A673 (cell line): ENCODE measurements at regions not wholly inside any gene's neighbourhood (a gene's known extent, or its start where the extent isn't known, plus 50 kb on each side); places are given as distances from the start of the nearest gene placed in this dataset.

Source experiments
- BruUV-seq: library from RNA; stranded (reverse); fragments of 400-500 nt; replicated peaks from 2 replicates; lab custom pipeline; 2021; lab: Mats Ljungman, UMichigan
- CTCF ChIA-PET: fragments of 300-600 bp; sonication (Branson Sonifier 250); formaldehyde crosslinking; loops from one replicate; lab custom pipeline; 2022; ENCODE audit warnings: antibody characterized with exemption; lab: Charles Lee
- POLR2A ChIA-PET: fragments of 300-600 bp; sonication (Branson Sonifier 250); formaldehyde crosslinking; loops from one replicate; lab custom pipeline; 2022; ENCODE audit warnings: antibody characterized with exemption; ENCODE audit not compliant: low non-redundant PET; lab: Charles Lee
- DNase-seq: peaks from one replicate; pipeline ENCODE4 v3.0.0-alpha.2; 2015; ENCODE audit warnings: low spot score
- H3K27ac ChIP-seq: fragments of 200-600 bp; sonication (generic); 2 replicates; pipeline ENCODE4 v1.5.1; 2016; ENCODE audit warnings: mixed run types, low read depth, mild to moderate bottlenecking, mixed read lengths, antibody characterized with exemption, low read length; ENCODE audit not compliant: poor library complexity, severe bottlenecking
- H3K27me3 ChIP-seq: fragments of 200-600 bp; sonication (generic); replicated peaks from 2 replicates; pipeline ENCODE4 v1.6.1; 2017; ENCODE audit warnings: mixed run types, low read depth, mild to moderate bottlenecking, mixed read lengths, antibody characterized with exemption, low read length; ENCODE audit not compliant: insufficient read depth, poor library complexity
- H3K36me3 ChIP-seq: fragments of 200-600 bp; sonication (generic); 2 replicates; pipeline ENCODE4 v1.6.1; 2016; ENCODE audit warnings: mixed run types, mild to moderate bottlenecking, mixed read lengths, antibody characterized with exemption, low read length; ENCODE audit not compliant: insufficient read depth, poor library complexity, severe bottlenecking
- H3K4me1 ChIP-seq: fragments of 200-600 bp; sonication (generic); 2 replicates; pipeline ENCODE4 v1.6.1; 2017; ENCODE audit warnings: mixed run types, mild to moderate bottlenecking, mixed read lengths, antibody characterized with exemption, low read length; ENCODE audit not compliant: insufficient read depth, poor library complexity, severe bottlenecking
- H3K4me3 ChIP-seq: fragments of 200-600 bp; sonication (generic); 2 replicates; pipeline ENCODE4 v1.5.1; 2016; ENCODE audit warnings: low read depth, mixed run types, mild to moderate bottlenecking, mixed read lengths, low read length; ENCODE audit not compliant: poor library complexity, severe bottlenecking
- H3K9me3 ChIP-seq: fragments of 200-600 bp; sonication (generic); 2 replicates; pipeline ENCODE4 v1.6.1; 2016; ENCODE audit warnings: mixed run types, low read depth, mild to moderate bottlenecking, mixed read lengths, antibody characterized with exemption, low read length; ENCODE audit not compliant: poor library complexity, severe bottlenecking
- EZH2 ChIP-seq: fragments of 200-600 bp; sonication (generic); IDR thresholded peaks from 2 replicates; pipeline ENCODE4 v1.6.1; 2017; ENCODE audit warnings: borderline replicate concordance, low read depth, mild to moderate bottlenecking, mixed read lengths, antibody characterized with exemption, low read length; ENCODE audit not compliant: poor library complexity, severe bottlenecking
- intact Hi-C: fragments of 100-400 bp; cut with micrococcal nuclease; formaldehyde crosslinking; loops from one replicate; pipeline ENCODE4 v1.10.0; 2022; ENCODE audit not compliant: unreplicated experiment
- TF ChIP-seq, protein P1 (sequence below): fragments of 300-800, 200-600 bp; sonication (generic); conservative IDR thresholded peaks from 2 replicates; pipeline ENCODE4 v1.5.1; 2017; ENCODE audit warnings: low read depth, mild to moderate bottlenecking, antibody characterized with exemption, low read length, moderate library complexity, mixed read lengths

GRCh38 chr2:21422724-21423522 lies 299.2 kb downstream of the TDRD15 start:
- DNase-seq = no peak
- H3K27me3 ChIP-seq = peaks cover 18% of the 10 kb centered on the region
- POLR2A ChIA-PET = no interaction called here
- no peaks in the 10 kb centered on the region for H3K36me3 ChIP-seq
- no peak for TF ChIP-seq EZH2
- TF ChIP-seq, protein P1, sequence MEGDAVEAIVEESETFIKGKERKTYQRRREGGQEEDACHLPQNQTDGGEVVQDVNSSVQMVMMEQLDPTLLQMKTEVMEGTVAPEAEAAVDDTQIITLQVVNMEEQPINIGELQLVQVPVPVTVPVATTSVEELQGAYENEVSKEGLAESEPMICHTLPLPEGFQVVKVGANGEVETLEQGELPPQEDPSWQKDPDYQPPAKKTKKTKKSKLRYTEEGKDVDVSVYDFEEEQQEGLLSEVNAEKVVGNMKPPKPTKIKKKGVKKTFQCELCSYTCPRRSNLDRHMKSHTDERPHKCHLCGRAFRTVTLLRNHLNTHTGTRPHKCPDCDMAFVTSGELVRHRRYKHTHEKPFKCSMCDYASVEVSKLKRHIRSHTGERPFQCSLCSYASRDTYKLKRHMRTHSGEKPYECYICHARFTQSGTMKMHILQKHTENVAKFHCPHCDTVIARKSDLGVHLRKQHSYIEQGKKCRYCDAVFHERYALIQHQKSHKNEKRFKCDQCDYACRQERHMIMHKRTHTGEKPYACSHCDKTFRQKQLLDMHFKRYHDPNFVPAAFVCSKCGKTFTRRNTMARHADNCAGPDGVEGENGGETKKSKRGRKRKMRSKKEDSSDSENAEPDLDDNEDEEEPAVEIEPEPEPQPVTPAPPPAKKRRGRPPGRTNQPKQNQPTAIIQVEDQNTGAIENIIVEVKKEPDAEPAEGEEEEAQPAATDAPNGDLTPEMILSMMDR = no peak
- no peaks in the 10 kb centered on the region for H3K4me1 ChIP-seq
- CTCF ChIA-PET = no interaction called here
- intact Hi-C loops = no loop called here
- no peak overlapping the region for H3K27ac ChIP-seq
- H3K9me3 ChIP-seq = no peaks in the 10 kb centered on the region
- no TSS peak for BruUV-seq
- no peak overlapping the region for H3K4me3 ChIP-seq

- H3K36me3 ChIP-seq = no peaks in the 10 kb centered on the region
- H3K4me3 ChIP-seq = no peak overlapping the region
- ChIA-PET POLR2A (no interaction called here), CTCF (no interaction called here)
- no peak for DNase-seq
- no TSS peak for BruUV-seq
- H3K4me1 ChIP-seq = no peaks in the 10 kb centered on the region
- intact Hi-C loops = no loop called here
- TF ChIP-seq EZH2 = no peak
- TF ChIP-seq, protein P1 = no peak
- H3K27me3 ChIP-seq = peaks cover 14% of the 10 kb centered on the region
- H3K9me3 ChIP-seq = no peaks in the 10 kb centered on the region
- no peak overlapping the region for H3K27ac ChIP-seq
Measured at GRCh38 chr2:21423854-21424253, 300.1 kb downstream of the TDRD15 start.

GRCh38 chr2:21424375-21424774 lies 300.6 kb downstream of the TDRD15 start:
- Histone ChIP-seq H3K9me3 (no peaks in the 10 kb centered on the region), H3K27ac (no peak overlapping the region), H3K4me3 (no peak overlapping the region), H3K27me3 (peaks cover 9% of the 10 kb centered on the region), H3K4me1 (no peaks in the 10 kb centered on the region), H3K36me3 (no peaks in the 10 kb centered on the region)
- DNase-seq = no peak
- POLR2A ChIA-PET = no interaction called here
- CTCF ChIA-PET = no interaction called here
- no TSS peak for BruUV-seq
- TF ChIP-seq, protein P1 = no peak
- no peak for TF ChIP-seq EZH2
- intact Hi-C loops = no loop called here
